HepG2 (cell line): ENCODE measurements at regions not wholly inside any gene's neighbourhood (a gene's known extent, or its start where the extent isn't known, plus 50 kb on each side); places are given as distances from the start of the nearest gene placed in this dataset.

ENCODE experiments used
- ATAC-seq: fragments of 200-7000 bp; cut with Tn5 transposase; 3 replicates; pipeline ENCODE4 v1.9.1; 2020; ENCODE audit warnings: mild to moderate bottlenecking, moderate library complexity
- BruUV-seq: library from RNA; stranded (reverse); fragments of 400-500 nt; replicated peaks from 2 replicates; lab custom pipeline; 2021; lab: Mats Ljungman, UMichigan
- CTCF ChIA-PET: fragments of 300-600 bp; formaldehyde crosslinking; extraction: SDS; loops from one replicate; lab custom pipeline; 2021; ENCODE audit warnings: low total read pairs, inconsistent platforms, low intra/inter-chr PET ratio; lab: Yijun Ruan, JAX
- POLR2A ChIA-PET: fragments of 350-600 bp; sonication (Branson Sonifier 250); formaldehyde crosslinking; loops from one replicate; lab custom pipeline; 2020; ENCODE audit warnings: antibody characterized with exemption, inconsistent platforms; lab: Yijun Ruan, JAX
- DNase-seq: peaks from one replicate; pipeline ENCODE4 v3.0.0-alpha.2; 2015; ENCODE audit warnings: low spot score
- FAIRE-seq: peaks from 3 replicates; lab custom pipeline; 2011; peaks lifted over from hg19 to GRCh38; lab: Jason Lieb, UNC
- H2AFZ ChIP-seq: one replicate; pipeline ENCODE4 v1.6.1; 2011; ENCODE audit warnings: low read length, inconsistent platforms
- H3K27ac ChIP-seq: fragments of 300-600 bp; 3 replicates; pipeline ENCODE4 v1.8.0; 2011; ENCODE audit warnings: mixed run types, mild to moderate bottlenecking, mixed read lengths, low read length, inconsistent platforms; ENCODE audit not compliant: insufficient read depth; ENCODE audit errors: extremely low read length
- H3K27me3 ChIP-seq, 2 experiments: fragments of 200-600 bp in 1 of 2; 2 replicates in 1 of 2; 3 replicates in 1 of 2; pipeline versions ENCODE4 v1.6.0 to v1.8.0; 2011; ENCODE audit warnings: low read length in 2 of 2, mild to moderate bottlenecking in 2 of 2, moderate library complexity in 2 of 2, inconsistent platforms in 1 of 2; ENCODE audit not compliant: insufficient read depth in 2 of 2, control insufficient read depth in 1 of 2
- H3K36me3 ChIP-seq, 2 experiments: fragments of 200-600 bp in 1 of 2; replicated peaks in 1 of 2; 2 replicates in 1 of 2; 3 replicates in 1 of 2; pipeline versions ENCODE4 v1.5.1 to v1.8.0; 2011; ENCODE audit warnings: low read length in 2 of 2, inconsistent platforms in 1 of 2; ENCODE audit not compliant: insufficient read depth in 2 of 2, control insufficient read depth in 1 of 2
- H3K4me1 ChIP-seq: 2 replicates; pipeline ENCODE4 v1.5.1; 2012; ENCODE audit warnings: low read length, inconsistent platforms; ENCODE audit not compliant: insufficient read depth
- H3K4me2 ChIP-seq: 2 replicates; pipeline ENCODE4 v1.6.0; 2011; ENCODE audit warnings: low read depth, low read length, inconsistent platforms
- H3K4me3 ChIP-seq, 3 experiments: fragments of 200-600 bp in 1 of 3; sonication (generic), shearing (Covaris generic) in 1 of 3; replicated peaks in 1 of 3; 2 replicates each; pipeline ENCODE4 v1.5.1; 2011 to 2016; ENCODE audit warnings: low read length in 3 of 3, inconsistent platforms in 2 of 3, low read depth in 2 of 3, mild to moderate bottlenecking in 2 of 3, control low read depth in 1 of 3, mixed read lengths in 1 of 3; ENCODE audit not compliant: insufficient read depth in 1 of 3
- H3K79me2 ChIP-seq: one replicate; pipeline ENCODE4 v1.6.1; 2011; ENCODE audit warnings: low read length, inconsistent platforms; ENCODE audit not compliant: insufficient read depth
- H3K9ac ChIP-seq: 2 replicates; pipeline ENCODE4 v1.6.0; 2011; ENCODE audit warnings: mild to moderate bottlenecking, low read depth, low read length, inconsistent platforms; ENCODE audit not compliant: insufficient read depth
- H3K9me3 ChIP-seq: 2 replicates; pipeline ENCODE4 v1.5.1; 2012; ENCODE audit warnings: mild to moderate bottlenecking, low read length
- H4K20me1 ChIP-seq: 2 replicates; pipeline ENCODE4 v1.6.0; 2011; ENCODE audit warnings: inconsistent platforms, mild to moderate bottlenecking, low read length, moderate library complexity; ENCODE audit not compliant: insufficient read depth
- CBX2 ChIP-seq, 2 experiments: fragments of 200-600 bp in 1 of 2; sonication (generic); formaldehyde crosslinking in 1 of 2; IDR thresholded peaks; 2 replicates each; pipeline versions ENCODE4 v1.7.0 to v1.8.1; 2018 to 2022; ENCODE audit warnings: low read depth in 2 of 2, low read length in 1 of 2, mild to moderate bottlenecking in 1 of 2, missing genetic modification reagents in 1 of 2
- ESRRA ChIP-seq: sonication (generic); formaldehyde crosslinking; IDR thresholded peaks from 2 replicates; pipeline ENCODE4 v1.5.1; 2020; ENCODE audit warnings: mild to moderate bottlenecking, low read depth, missing genetic modification reagents
- HNF4G ChIP-seq, 2 experiments: sonication (generic) in 1 of 2; formaldehyde crosslinking in 1 of 2; IDR thresholded peaks; 2 replicates each; pipeline versions ENCODE4 v1.4.0 to v1.6.1; 2011 to 2020; ENCODE audit warnings: borderline replicate concordance in 2 of 2, low read depth in 2 of 2, mild to moderate bottlenecking in 2 of 2, low read length in 1 of 2, missing genetic modification reagents in 1 of 2, moderate library complexity in 1 of 2
- KLF11 ChIP-seq: IDR thresholded peaks from 2 replicates; pipeline ENCODE4 v1.6.1; 2016; ENCODE audit warnings: missing compliant biosample characterization
- KLF16 ChIP-seq, 2 experiments: sonication (generic) in 1 of 2; formaldehyde crosslinking in 1 of 2; IDR thresholded peaks; 2 replicates each; pipeline versions ENCODE4 v1.6.1 to v1.8.0; 2016 to 2023; ENCODE audit warnings: missing genetic modification reagents in 2 of 2, missing compliant biosample characterization in 1 of 2
- MED13 ChIP-seq: sonication (generic); formaldehyde crosslinking; IDR thresholded peaks from 2 replicates; pipeline ENCODE4 v1.5.0; 2020; ENCODE audit warnings: missing genetic modification reagents
- MIER3 ChIP-seq: IDR thresholded peaks from 2 replicates; pipeline ENCODE4 v1.6.1; 2016; ENCODE audit warnings: missing compliant biosample characterization, borderline replicate concordance
- NCOA1 ChIP-seq: sonication (generic); formaldehyde crosslinking; IDR thresholded peaks from 2 replicates; pipeline ENCODE4 v1.9.0; 2021; ENCODE audit warnings: missing genetic modification reagents
- NFE2L2 ChIP-seq: fragments of 150-350 bp; IDR thresholded peaks from 2 replicates; pipeline ENCODE4 v1.6.1; 2014; ENCODE audit warnings: low read length
- SSRP1 ChIP-seq: IDR thresholded peaks from 2 replicates; pipeline ENCODE4 v1.6.1; 2016; ENCODE audit warnings: control low read depth
- YEATS2 ChIP-seq: sonication (generic); formaldehyde crosslinking; IDR thresholded peaks from 2 replicates; pipeline ENCODE4 v1.4.0; 2020; ENCODE audit warnings: missing genetic modification reagents, borderline replicate concordance
- ZBTB7A ChIP-seq: sonication (generic); formaldehyde crosslinking; IDR thresholded peaks from 2 replicates; pipeline ENCODE4 v1.8.0; 2022; ENCODE audit warnings: mild to moderate bottlenecking, missing genetic modification reagents
- ZFP36L1 ChIP-seq: sonication (generic); formaldehyde crosslinking; IDR thresholded peaks from 2 replicates; pipeline ENCODE4 v1.8.0; 2022; ENCODE audit warnings: mild to moderate bottlenecking, missing genetic modification reagents, moderate library complexity
- ZKSCAN1 ChIP-seq: fragments of 150-350 bp; IDR thresholded peaks from 2 replicates; pipeline ENCODE4 v1.6.1; 2014; ENCODE audit warnings: low read length
- ZNF546 ChIP-seq: sonication (generic); formaldehyde crosslinking; conservative IDR thresholded peaks from 2 replicates; pipeline ENCODE4 v1.8.1; 2023; ENCODE audit warnings: mild to moderate bottlenecking, missing genetic modification reagents
- ZNF549 ChIP-seq: sonication (generic); formaldehyde crosslinking; IDR thresholded peaks from 2 replicates; pipeline ENCODE4 v1.5.0; 2020; ENCODE audit warnings: missing genetic modification reagents
- ZNF556 ChIP-seq: sonication (generic); formaldehyde crosslinking; IDR thresholded peaks from 2 replicates; pipeline ENCODE4 v1.4.0; 2020; ENCODE audit warnings: mild to moderate bottlenecking, missing genetic modification reagents, borderline replicate concordance
- ZNF614 ChIP-seq: IDR thresholded peaks from 2 replicates; pipeline ENCODE4 v1.6.1; 2018; ENCODE audit warnings: missing biosample characterization, missing genetic modification reagents, inconsistent platforms, borderline replicate concordance
- ZNF672 ChIP-seq: sonication (generic); formaldehyde crosslinking; IDR thresholded peaks from 2 replicates; pipeline ENCODE4 v1.8.1; 2022; ENCODE audit warnings: missing genetic modification reagents
- ZNF891 ChIP-seq: sonication (generic); formaldehyde crosslinking; IDR thresholded peaks from 2 replicates; pipeline ENCODE4 v1.5.0; 2020; ENCODE audit warnings: mild to moderate bottlenecking, missing genetic modification reagents
- WGBS: methylation state at CpG from one replicate; pipeline ENCODE4 v1.1.6; 2017; ENCODE audit warnings: low lambda C conversion rate; 5-methylcytosine and 5-hydroxymethylcytosine counted together
- in situ Hi-C: cut with HindIII; loops from 2 replicates; pipeline ENCODE4 v1.10.0; 2017; ENCODE audit warnings: low pct_unique_long_range_greater_than_20kb; ENCODE audit not compliant: extremely low pct_ligation_motif_present
- intact Hi-C: fragments of 100-400 bp; cut with micrococcal nuclease; formaldehyde crosslinking; loops from one replicate; pipeline ENCODE4 v1.10.0; 2022; ENCODE audit not compliant: unreplicated experiment
- TF ChIP-seq, protein P1 (sequence below), 2 experiments: sonication (generic) in 1 of 2; formaldehyde crosslinking in 1 of 2; IDR thresholded peaks; 2 replicates each; pipeline versions ENCODE4 v1.5.1 to v1.6.1; 2011 to 2020; ENCODE audit warnings: borderline replicate concordance in 1 of 2, low read depth in 1 of 2, low read length in 1 of 2, mild to moderate bottlenecking in 1 of 2, missing genetic modification reagents in 1 of 2, moderate library complexity in 1 of 2
- TF ChIP-seq, protein P2 (sequence below): sonication (generic); formaldehyde crosslinking; IDR thresholded peaks from 2 replicates; pipeline ENCODE4 v1.8.1; 2023; ENCODE audit warnings: missing genetic modification reagents, mild to moderate bottlenecking, borderline replicate concordance

DNA sequence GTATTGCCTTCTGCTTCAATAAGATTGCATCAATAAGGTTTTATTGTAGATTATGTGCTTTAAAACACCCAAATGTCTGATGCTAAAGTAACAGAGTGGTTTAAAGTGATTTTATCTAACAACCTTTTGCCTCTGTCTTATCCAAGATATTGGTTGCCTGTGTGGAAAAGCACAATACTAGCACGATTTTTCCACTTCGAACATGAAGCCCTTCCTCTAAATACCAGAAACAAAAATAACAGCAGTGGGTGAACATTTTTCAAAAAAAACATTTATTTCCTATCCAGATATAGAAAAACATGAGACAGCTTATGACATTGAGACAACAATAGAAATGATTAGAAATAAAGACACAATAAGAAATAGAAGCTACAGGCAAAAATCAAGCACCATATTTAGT is 59.5 kb upstream of the MDFIC start (continued):
- TF ChIP-seq, protein P1, sequence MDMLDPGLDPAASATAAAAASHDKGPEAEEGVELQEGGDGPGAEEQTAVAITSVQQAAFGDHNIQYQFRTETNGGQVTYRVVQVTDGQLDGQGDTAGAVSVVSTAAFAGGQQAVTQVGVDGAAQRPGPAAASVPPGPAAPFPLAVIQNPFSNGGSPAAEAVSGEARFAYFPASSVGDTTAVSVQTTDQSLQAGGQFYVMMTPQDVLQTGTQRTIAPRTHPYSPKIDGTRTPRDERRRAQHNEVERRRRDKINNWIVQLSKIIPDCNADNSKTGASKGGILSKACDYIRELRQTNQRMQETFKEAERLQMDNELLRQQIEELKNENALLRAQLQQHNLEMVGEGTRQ (IDR thresholded peaks at IDR 0.05; ENCODE audit: low read depth, low read length): no peak
- TF ChIP-seq, protein P1 (CRISPR knock-in tag; IDR thresholded peaks at IDR 0.05; ENCODE audit: borderline replicate concordance): no peak
- TF ChIP-seq ZKSCAN1 (no peak), HNF4G (IDR thresholded peaks at IDR 0.05; ENCODE audit: borderline replicate concordance, low read depth, low read length) (no peak), HNF4G (CRISPR knock-in tag; IDR thresholded peaks at IDR 0.05; ENCODE audit: borderline replicate concordance, low read depth) (no peak), ZFP36L1 (no peak), ZNF891 (CRISPR knock-in tag) (no peak), KLF16 (CRISPR knock-in tag; IDR thresholded peaks at IDR 0.05) (no peak)

DNA sequence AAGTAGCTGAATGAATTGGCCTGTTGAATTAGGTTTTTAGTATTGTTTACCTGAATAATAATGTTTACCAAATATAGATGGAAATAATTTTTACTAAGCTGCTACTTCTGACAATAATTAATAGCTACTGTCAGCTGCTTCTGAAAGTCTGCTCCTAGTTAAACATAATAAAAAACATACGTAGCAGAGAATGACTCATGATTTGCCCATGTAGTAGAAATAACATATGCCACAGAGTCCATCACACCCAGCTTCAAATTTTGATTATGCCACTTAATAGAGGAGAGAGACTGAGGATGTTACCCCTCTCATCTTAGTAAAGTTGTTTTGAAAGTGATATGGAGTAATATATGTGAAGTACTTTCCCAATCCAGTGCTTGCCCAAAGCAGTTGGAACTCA is 57.6 kb upstream of the MDFIC start:
- FAIRE-seq (no peak), DNase-seq (no peak), ATAC-seq (no peak)
- no peaks in the 10 kb centered on the region for H3K4me1 ChIP-seq
- WGBS: 0% methylated on average over 1 of the region's 1 CpG
- no TSS peak for BruUV-seq
- no peak overlapping the region for H3K9ac ChIP-seq
- no peak overlapping the region for H3K4me3 ChIP-seq
- in situ Hi-C loops: loop anchor here (25.0 kb wide), 1 partner anchor 823 kb away; no protein-coding TSS in a partner anchor
- no peaks in the 10 kb centered on the region for H4K20me1 ChIP-seq
- H3K36me3 ChIP-seq: no peaks in the 10 kb centered on the region
- intact Hi-C loops: loop anchor here (2.0 kb wide), 1 partner anchor 885 kb away; no protein-coding TSS in a partner anchor
- H3K27ac ChIP-seq: no peak overlapping the region
- H3K9me3 ChIP-seq: no peaks in the 10 kb centered on the region
- no peaks in the 10 kb centered on the region for H3K79me2 ChIP-seq
- no peak overlapping the region for H2AFZ ChIP-seq
- ChIA-PET POLR2A (no interaction called here), CTCF (interaction anchor here (1.2 kb wide), 1 partner anchor 884 kb away, joined by 5 read pairs; no protein-coding TSS in a partner anchor)
- H3K4me2 ChIP-seq: no peak overlapping the region
- no peaks in the 10 kb centered on the region for H3K27me3 ChIP-seq
- no peak for TF ChIP-seq ZBTB7A
- no peak for TF ChIP-seq ZNF556 (CRISPR knock-in tag)
- TF ChIP-seq NFE2L2: no peak
- no peak for TF ChIP-seq MED13 (CRISPR knock-in tag)
- no peak for TF ChIP-seq CBX2 (IDR thresholded peaks at IDR 0.05; ENCODE audit: low read depth, low read length)
- no peak for TF ChIP-seq CBX2 (CRISPR knock-in tag; IDR thresholded peaks at IDR 0.05; ENCODE audit: low read depth)
- TF ChIP-seq SSRP1 (CRISPR knock-in tag): no peak
- no peak for TF ChIP-seq ESRRA
- no peak for TF ChIP-seq ZNF614 (CRISPR knock-in tag)
- no peak for TF ChIP-seq YEATS2
- no peak for TF ChIP-seq ZNF672
- TF ChIP-seq ZNF546 (CRISPR knock-in tag): no peak
- TF ChIP-seq KLF11 (CRISPR knock-in tag): no peak
- no peak for TF ChIP-seq NCOA1 (CRISPR knock-in tag)
- TF ChIP-seq MIER3 (CRISPR knock-in tag): no peak
- TF ChIP-seq, protein P2, sequence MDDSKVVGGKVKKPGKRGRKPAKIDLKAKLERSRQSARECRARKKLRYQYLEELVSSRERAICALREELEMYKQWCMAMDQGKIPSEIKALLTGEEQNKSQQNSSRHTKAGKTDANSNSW (CRISPR knock-in tag): no peak
- TF ChIP-seq ZNF549 (CRISPR knock-in tag): no peak
